ENCODE measurements at regions not wholly inside any gene's neighbourhood (a gene's known extent, or its start where the extent isn't known, plus 50 kb on each side); places are given as distances from the start of the nearest gene placed in this dataset.
A peak's percentile ranks its signal among the peaks of the same experiment; 100 is the strongest.

DNA sequence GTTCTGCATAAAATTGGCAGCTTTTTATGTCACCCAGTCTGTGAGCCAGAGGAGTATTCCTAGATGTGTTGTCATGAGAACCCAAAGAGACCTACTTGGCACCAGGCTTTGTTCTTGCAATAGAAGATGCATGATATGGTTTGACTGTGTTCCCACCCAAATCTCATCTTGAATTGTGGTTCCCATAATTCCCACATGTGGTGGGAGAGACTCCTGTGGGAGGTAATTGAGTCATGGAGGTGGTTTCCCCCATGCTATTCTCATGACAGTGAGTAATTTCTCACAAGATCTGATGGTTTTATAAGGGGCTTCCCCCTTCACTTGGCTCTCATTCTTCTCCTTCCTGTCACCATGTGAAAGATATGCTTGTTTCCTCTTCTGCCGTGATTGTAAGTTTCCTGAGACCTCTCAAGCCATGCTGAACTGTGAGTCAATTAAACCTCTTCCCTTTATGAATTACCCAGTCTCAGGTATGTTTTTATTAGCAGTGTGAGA, 572.0 kb upstream of the ATP2B1 start (continued):
- TF ChIP-seq, protein P1, sequence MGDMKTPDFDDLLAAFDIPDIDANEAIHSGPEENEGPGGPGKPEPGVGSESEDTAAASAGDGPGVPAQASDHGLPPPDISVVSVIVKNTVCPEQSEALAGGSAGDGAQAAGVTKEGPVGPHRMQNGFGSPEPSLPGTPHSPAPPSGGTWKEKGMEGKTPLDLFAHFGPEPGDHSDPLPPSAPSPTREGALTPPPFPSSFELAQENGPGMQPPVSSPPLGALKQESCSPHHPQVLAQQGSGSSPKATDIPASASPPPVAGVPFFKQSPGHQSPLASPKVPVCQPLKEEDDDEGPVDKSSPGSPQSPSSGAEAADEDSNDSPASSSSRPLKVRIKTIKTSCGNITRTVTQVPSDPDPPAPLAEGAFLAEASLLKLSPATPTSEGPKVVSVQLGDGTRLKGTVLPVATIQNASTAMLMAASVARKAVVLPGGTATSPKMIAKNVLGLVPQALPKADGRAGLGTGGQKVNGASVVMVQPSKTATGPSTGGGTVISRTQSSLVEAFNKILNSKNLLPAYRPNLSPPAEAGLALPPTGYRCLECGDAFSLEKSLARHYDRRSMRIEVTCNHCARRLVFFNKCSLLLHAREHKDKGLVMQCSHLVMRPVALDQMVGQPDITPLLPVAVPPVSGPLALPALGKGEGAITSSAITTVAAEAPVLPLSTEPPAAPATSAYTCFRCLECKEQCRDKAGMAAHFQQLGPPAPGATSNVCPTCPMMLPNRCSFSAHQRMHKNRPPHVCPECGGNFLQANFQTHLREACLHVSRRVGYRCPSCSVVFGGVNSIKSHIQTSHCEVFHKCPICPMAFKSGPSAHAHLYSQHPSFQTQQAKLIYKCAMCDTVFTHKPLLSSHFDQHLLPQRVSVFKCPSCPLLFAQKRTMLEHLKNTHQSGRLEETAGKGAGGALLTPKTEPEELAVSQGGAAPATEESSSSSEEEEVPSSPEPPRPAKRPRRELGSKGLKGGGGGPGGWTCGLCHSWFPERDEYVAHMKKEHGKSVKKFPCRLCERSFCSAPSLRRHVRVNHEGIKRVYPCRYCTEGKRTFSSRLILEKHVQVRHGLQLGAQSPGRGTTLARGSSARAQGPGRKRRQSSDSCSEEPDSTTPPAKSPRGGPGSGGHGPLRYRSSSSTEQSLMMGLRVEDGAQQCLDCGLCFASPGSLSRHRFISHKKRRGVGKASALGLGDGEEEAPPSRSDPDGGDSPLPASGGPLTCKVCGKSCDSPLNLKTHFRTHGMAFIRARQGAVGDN (IDR thresholded peaks at IDR 0.05) = no peak
- TF ChIP-seq, protein P2, sequence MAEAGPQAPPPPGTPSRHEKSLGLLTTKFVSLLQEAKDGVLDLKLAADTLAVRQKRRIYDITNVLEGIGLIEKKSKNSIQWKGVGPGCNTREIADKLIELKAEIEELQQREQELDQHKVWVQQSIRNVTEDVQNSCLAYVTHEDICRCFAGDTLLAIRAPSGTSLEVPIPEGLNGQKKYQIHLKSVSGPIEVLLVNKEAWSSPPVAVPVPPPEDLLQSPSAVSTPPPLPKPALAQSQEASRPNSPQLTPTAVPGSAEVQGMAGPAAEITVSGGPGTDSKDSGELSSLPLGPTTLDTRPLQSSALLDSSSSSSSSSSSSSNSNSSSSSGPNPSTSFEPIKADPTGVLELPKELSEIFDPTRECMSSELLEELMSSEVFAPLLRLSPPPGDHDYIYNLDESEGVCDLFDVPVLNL (IDR thresholded peaks at IDR 0.05; ENCODE audit: low read depth, low read length) = no peak
- TF ChIP-seq CEBPB (IDR thresholded peaks at IDR 0.05; ENCODE audit: borderline replicate concordance in 1 of 2, low read depth in 2 of 2, low read length in 2 of 2) (peak in 1 of 2 experiments; percentile 65; a peak in 1 of 4 replicates), EED (IDR thresholded peaks at IDR 0.05; ENCODE audit: low read depth) (peak; percentile 98), EP300 (IDR thresholded peaks at IDR 0.05; ENCODE audit: borderline replicate concordance in 1 of 2, control insufficient read depth in 1 of 2, low read depth in 2 of 2, low read length in 2 of 2) (no peak), CHD2 (IDR thresholded peaks at IDR 0.05; ENCODE audit: borderline replicate concordance, low read depth, low read length) (no peak), IKZF1 (conservative IDR thresholded peaks at IDR 0.05) (peak; percentile 69), RELA (IDR thresholded peaks at IDR 0.05; ENCODE audit: borderline replicate concordance, partially characterized antibody) (no peak), MYC (IDR thresholded peaks at IDR 0.05; ENCODE audit: insufficient read depth, insufficient read length, insufficient replicate concordance, low read length, severe bottlenecking) (no peak), SUZ12 (IDR thresholded peaks at IDR 0.05; ENCODE audit: unreplicated experiment) (no peak), NR2C2 (IDR thresholded peaks at IDR 0.05; ENCODE audit: borderline replicate concordance, control insufficient read depth, insufficient read length, low read depth) (no peak), MTA2 (IDR thresholded peaks at IDR 0.05; ENCODE audit: low read depth) (peak; percentile 56), DPF2 (IDR thresholded peaks at IDR 0.05) (peak; percentile 39; the same call in 1 of the 2 replicates), CBX3 (IDR thresholded peaks at IDR 0.05; ENCODE audit: borderline replicate concordance, low read depth) (no peak), GATAD2B (conservative IDR thresholded peaks at IDR 0.05; ENCODE audit: low read depth) (peak; percentile 84; the same call in 1 of the 2 replicates)
- TF ChIP-seq, protein P3, sequence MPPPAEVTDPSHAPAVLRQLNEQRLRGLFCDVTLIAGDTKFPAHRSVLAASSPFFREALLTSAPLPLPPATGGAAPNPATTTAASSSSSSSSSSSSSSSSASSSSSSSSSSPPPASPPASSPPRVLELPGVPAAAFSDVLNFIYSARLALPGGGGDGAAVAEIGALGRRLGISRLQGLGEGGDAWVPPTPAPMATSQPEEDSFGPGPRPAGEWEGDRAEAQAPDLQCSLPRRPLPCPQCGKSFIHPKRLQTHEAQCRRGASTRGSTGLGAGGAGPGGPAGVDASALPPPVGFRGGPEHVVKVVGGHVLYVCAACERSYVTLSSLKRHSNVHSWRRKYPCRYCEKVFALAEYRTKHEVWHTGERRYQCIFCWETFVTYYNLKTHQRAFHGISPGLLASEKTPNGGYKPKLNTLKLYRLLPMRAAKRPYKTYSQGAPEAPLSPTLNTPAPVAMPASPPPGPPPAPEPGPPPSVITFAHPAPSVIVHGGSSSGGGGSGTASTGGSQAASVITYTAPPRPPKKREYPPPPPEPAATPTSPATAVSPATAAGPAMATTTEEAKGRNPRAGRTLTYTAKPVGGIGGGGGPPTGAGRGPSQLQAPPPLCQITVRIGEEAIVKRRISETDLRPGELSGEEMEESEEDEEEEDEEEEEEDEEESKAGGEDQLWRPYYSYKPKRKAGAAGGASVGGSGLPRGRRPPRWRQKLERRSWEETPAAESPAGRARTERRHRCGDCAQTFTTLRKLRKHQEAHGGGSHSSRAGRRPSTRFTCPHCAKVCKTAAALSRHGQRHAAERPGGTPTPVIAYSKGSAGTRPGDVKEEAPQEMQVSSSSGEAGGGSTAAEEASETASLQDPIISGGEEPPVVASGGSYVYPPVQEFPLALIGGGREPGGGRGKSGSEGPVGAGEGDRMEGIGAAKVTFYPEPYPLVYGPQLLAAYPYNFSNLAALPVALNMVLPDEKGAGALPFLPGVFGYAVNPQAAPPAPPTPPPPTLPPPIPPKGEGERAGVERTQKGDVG (CRISPR knock-in tag; IDR thresholded peaks at IDR 0.05) = no peak
- TF ChIP-seq, protein P4, sequence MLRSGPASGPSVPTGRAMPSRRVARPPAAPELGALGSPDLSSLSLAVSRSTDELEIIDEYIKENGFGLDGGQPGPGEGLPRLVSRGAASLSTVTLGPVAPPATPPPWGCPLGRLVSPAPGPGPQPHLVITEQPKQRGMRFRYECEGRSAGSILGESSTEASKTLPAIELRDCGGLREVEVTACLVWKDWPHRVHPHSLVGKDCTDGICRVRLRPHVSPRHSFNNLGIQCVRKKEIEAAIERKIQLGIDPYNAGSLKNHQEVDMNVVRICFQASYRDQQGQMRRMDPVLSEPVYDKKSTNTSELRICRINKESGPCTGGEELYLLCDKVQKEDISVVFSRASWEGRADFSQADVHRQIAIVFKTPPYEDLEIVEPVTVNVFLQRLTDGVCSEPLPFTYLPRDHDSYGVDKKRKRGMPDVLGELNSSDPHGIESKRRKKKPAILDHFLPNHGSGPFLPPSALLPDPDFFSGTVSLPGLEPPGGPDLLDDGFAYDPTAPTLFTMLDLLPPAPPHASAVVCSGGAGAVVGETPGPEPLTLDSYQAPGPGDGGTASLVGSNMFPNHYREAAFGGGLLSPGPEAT (IDR thresholded peaks at IDR 0.05; ENCODE audit: low read depth) = peak; percentile 67
- TF ChIP-seq, protein P5, sequence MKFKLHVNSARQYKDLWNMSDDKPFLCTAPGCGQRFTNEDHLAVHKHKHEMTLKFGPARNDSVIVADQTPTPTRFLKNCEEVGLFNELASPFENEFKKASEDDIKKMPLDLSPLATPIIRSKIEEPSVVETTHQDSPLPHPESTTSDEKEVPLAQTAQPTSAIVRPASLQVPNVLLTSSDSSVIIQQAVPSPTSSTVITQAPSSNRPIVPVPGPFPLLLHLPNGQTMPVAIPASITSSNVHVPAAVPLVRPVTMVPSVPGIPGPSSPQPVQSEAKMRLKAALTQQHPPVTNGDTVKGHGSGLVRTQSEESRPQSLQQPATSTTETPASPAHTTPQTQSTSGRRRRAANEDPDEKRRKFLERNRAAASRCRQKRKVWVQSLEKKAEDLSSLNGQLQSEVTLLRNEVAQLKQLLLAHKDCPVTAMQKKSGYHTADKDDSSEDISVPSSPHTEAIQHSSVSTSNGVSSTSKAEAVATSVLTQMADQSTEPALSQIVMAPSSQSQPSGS (IDR thresholded peaks at IDR 0.05; ENCODE audit: low read length) = peak; percentile 99

Measured in GM12878 (cell line).